ENCODE measurements at regions not wholly inside any gene's neighbourhood (a gene's known extent, or its start where the extent isn't known, plus 50 kb on each side); places are given as distances from the start of the nearest gene placed in this dataset.

GRCh38 chr5:124796495-124796894 is 50.1 kb upstream of the ZNF608 start:
- H3K27me3 ChIP-seq (ENCODE audit: control insufficient read depth in 1 of 2, insufficient read depth in 2 of 2, low read length in 2 of 2): no peaks in the 10 kb centered on the region
- H3K9ac ChIP-seq (ENCODE audit: low read length): no peak overlapping the region
- no peaks in the 10 kb centered on the region for H3K9me3 ChIP-seq (ENCODE audit: low read length)
- H3K27ac ChIP-seq (ENCODE audit: low read depth, low read length): no peak overlapping the region
- no peaks in the 10 kb centered on the region for H3K36me3 ChIP-seq (ENCODE audit: insufficient read depth, low read length)
- H3K4me1 ChIP-seq (ENCODE audit: insufficient read depth, low read length): no peaks in the 10 kb centered on the region
- no peak overlapping the region for H3K4me3 ChIP-seq (ENCODE audit: low read depth in 1 of 2, low read length in 2 of 2)

- Histone ChIP-seq H3K36me3 (ENCODE audit: insufficient read depth, low read length) (no peaks in the 10 kb centered on the region), H3K9me3 (ENCODE audit: low read length) (no peaks in the 10 kb centered on the region), H3K27ac (ENCODE audit: low read depth, low read length) (no peak overlapping the region), H3K27me3 (ENCODE audit: control insufficient read depth in 1 of 2, insufficient read depth in 2 of 2, low read length in 2 of 2) (no peaks in the 10 kb centered on the region), H3K4me1 (ENCODE audit: insufficient read depth, low read length) (no peaks in the 10 kb centered on the region), H3K9ac (ENCODE audit: low read length) (no peak overlapping the region), H3K4me3 (ENCODE audit: low read depth in 1 of 2, low read length in 2 of 2) (no peak overlapping the region)
These were observed 51.2 kb upstream of the ZNF608 start for GRCh38 chr5:124797665-124798087.

GRCh38 chr5:124798890-124799289 is 52.5 kb upstream of the ZNF608 start:
- H3K36me3 ChIP-seq (ENCODE audit: insufficient read depth, low read length): no peaks in the 10 kb centered on the region
- no peaks in the 10 kb centered on the region for H3K4me1 ChIP-seq (ENCODE audit: insufficient read depth, low read length)
- no peak overlapping the region for H3K27ac ChIP-seq (ENCODE audit: low read depth, low read length)

GRCh38 chr5:124801551-124801950 is 55.1 kb upstream of the ZNF608 start:
- no peaks in the 10 kb centered on the region for H3K9me3 ChIP-seq (ENCODE audit: low read length)
- H3K9ac ChIP-seq (ENCODE audit: low read length): no peak overlapping the region
- no peaks in the 10 kb centered on the region for H3K36me3 ChIP-seq (ENCODE audit: insufficient read depth, low read length)
- H3K27me3 ChIP-seq (ENCODE audit: control insufficient read depth in 1 of 2, insufficient read depth in 2 of 2, low read length in 2 of 2): no peaks in the 10 kb centered on the region
- no peak overlapping the region for H3K4me3 ChIP-seq (ENCODE audit: low read depth in 1 of 2, low read length in 2 of 2)
- H3K27ac ChIP-seq (ENCODE audit: low read depth, low read length): no peak overlapping the region
- peaks cover 5% of the 10 kb centered on the region for H3K4me1 ChIP-seq (ENCODE audit: insufficient read depth, low read length)

More at GRCh38 chr5:124798890-124799289, 52.5 kb upstream of the ZNF608 start:
- H3K9me3 ChIP-seq (ENCODE audit: low read length): no peaks in the 10 kb centered on the region
- H3K27me3 ChIP-seq (ENCODE audit: control insufficient read depth in 1 of 2, insufficient read depth in 2 of 2, low read length in 2 of 2): no peaks in the 10 kb centered on the region
- no peak overlapping the region for H3K4me3 ChIP-seq (ENCODE audit: low read depth in 1 of 2, low read length in 2 of 2)
- H3K9ac ChIP-seq (ENCODE audit: low read length): no peak overlapping the region

GRCh38 chr5:124803617-124804323 is 57.3 kb upstream of the ZNF608 start:
- Histone ChIP-seq H3K36me3 (ENCODE audit: insufficient read depth, low read length) (no peaks in the 10 kb centered on the region), H3K9ac (ENCODE audit: low read length) (no peak overlapping the region), H3K27ac (ENCODE audit: low read depth, low read length) (no peak overlapping the region), H3K9me3 (ENCODE audit: low read length) (no peaks in the 10 kb centered on the region), H3K4me1 (ENCODE audit: insufficient read depth, low read length) (peaks cover 7% of the 10 kb centered on the region), H3K27me3 (ENCODE audit: control insufficient read depth in 1 of 2, insufficient read depth in 2 of 2, low read length in 2 of 2) (no peaks in the 10 kb centered on the region), H3K4me3 (ENCODE audit: low read depth in 1 of 2, low read length in 2 of 2) (no peak overlapping the region)

- H3K9ac ChIP-seq (ENCODE audit: low read length): no peak overlapping the region
- no peaks in the 10 kb centered on the region for H3K27me3 ChIP-seq (ENCODE audit: control insufficient read depth in 1 of 2, insufficient read depth in 2 of 2, low read length in 2 of 2)
- no peak overlapping the region for H3K27ac ChIP-seq (ENCODE audit: low read depth, low read length)
- no peak overlapping the region for H3K4me3 ChIP-seq (ENCODE audit: low read depth in 1 of 2, low read length in 2 of 2)
- H3K9me3 ChIP-seq (ENCODE audit: low read length): no peaks in the 10 kb centered on the region
- no peaks in the 10 kb centered on the region for H3K36me3 ChIP-seq (ENCODE audit: insufficient read depth, low read length)
- peaks cover 7% of the 10 kb centered on the region for H3K4me1 ChIP-seq (ENCODE audit: insufficient read depth, low read length)
These were observed 59.6 kb upstream of the ZNF608 start for GRCh38 chr5:124806026-124806372.

GRCh38 chr5:124806373-124807077 is 60.1 kb upstream of the ZNF608 start:
- no peak overlapping the region for H3K27ac ChIP-seq (ENCODE audit: low read depth, low read length)
- H3K27me3 ChIP-seq (ENCODE audit: control insufficient read depth in 1 of 2, insufficient read depth in 2 of 2, low read length in 2 of 2): no peaks in the 10 kb centered on the region
- H3K4me1 ChIP-seq (ENCODE audit: insufficient read depth, low read length): peaks cover 7% of the 10 kb centered on the region
- no peak overlapping the region for H3K4me3 ChIP-seq (ENCODE audit: low read depth in 1 of 2, low read length in 2 of 2)
- H3K9me3 ChIP-seq (ENCODE audit: low read length): no peaks in the 10 kb centered on the region
- no peaks in the 10 kb centered on the region for H3K36me3 ChIP-seq (ENCODE audit: insufficient read depth, low read length)
- H3K9ac ChIP-seq (ENCODE audit: low read length): no peak overlapping the region

GRCh38 chr5:124808842-124809268 is 62.4 kb upstream of the ZNF608 start:
- H3K4me3 ChIP-seq (ENCODE audit: low read depth in 1 of 2, low read length in 2 of 2): no peak overlapping the region
- no peak overlapping the region for H3K27ac ChIP-seq (ENCODE audit: low read depth, low read length)
- H3K9me3 ChIP-seq (ENCODE audit: low read length): no peaks in the 10 kb centered on the region
- no peak overlapping the region for H3K9ac ChIP-seq (ENCODE audit: low read length)
- H3K36me3 ChIP-seq (ENCODE audit: insufficient read depth, low read length): no peaks in the 10 kb centered on the region
- H3K4me1 ChIP-seq (ENCODE audit: insufficient read depth, low read length): peaks cover 7% of the 10 kb centered on the region
- H3K27me3 ChIP-seq (ENCODE audit: control insufficient read depth in 1 of 2, insufficient read depth in 2 of 2, low read length in 2 of 2): no peaks in the 10 kb centered on the region

- Histone ChIP-seq H3K27ac (ENCODE audit: low read depth, low read length) (no peak overlapping the region), H3K27me3 (ENCODE audit: control insufficient read depth in 1 of 2, insufficient read depth in 2 of 2, low read length in 2 of 2) (no peaks in the 10 kb centered on the region), H3K4me3 (ENCODE audit: low read depth in 1 of 2, low read length in 2 of 2) (no peak overlapping the region), H3K4me1 (ENCODE audit: insufficient read depth, low read length) (peaks cover 7% of the 10 kb centered on the region), H3K9ac (ENCODE audit: low read length) (no peak overlapping the region), H3K9me3 (ENCODE audit: low read length) (no peaks in the 10 kb centered on the region), H3K36me3 (ENCODE audit: insufficient read depth, low read length) (no peaks in the 10 kb centered on the region)
These were observed 64.1 kb upstream of the ZNF608 start for GRCh38 chr5:124810396-124811006.

GRCh38 chr5:124812771-124813358 is 66.4 kb upstream of the ZNF608 start:
- no peaks in the 10 kb centered on the region for H3K4me1 ChIP-seq (ENCODE audit: insufficient read depth, low read length)
- H3K27ac ChIP-seq (ENCODE audit: low read depth, low read length): no peak overlapping the region

GRCh38 chr5:124816381-124816780 is 69.9 kb upstream of the ZNF608 start:
- Histone ChIP-seq H3K4me1 (ENCODE audit: insufficient read depth, low read length) (no peaks in the 10 kb centered on the region), H3K9ac (ENCODE audit: low read length) (no peak overlapping the region), H3K9me3 (ENCODE audit: low read length) (no peaks in the 10 kb centered on the region), H3K36me3 (ENCODE audit: insufficient read depth, low read length) (no peaks in the 10 kb centered on the region), H3K27ac (ENCODE audit: low read depth, low read length) (no peak overlapping the region), H3K4me3 (ENCODE audit: low read depth in 1 of 2, low read length in 2 of 2) (no peak overlapping the region), H3K27me3 (ENCODE audit: control insufficient read depth in 1 of 2, insufficient read depth in 2 of 2, low read length in 2 of 2) (no peaks in the 10 kb centered on the region)

More at GRCh38 chr5:124812771-124813358, 66.4 kb upstream of the ZNF608 start:
- no peaks in the 10 kb centered on the region for H3K36me3 ChIP-seq (ENCODE audit: insufficient read depth, low read length)
- no peaks in the 10 kb centered on the region for H3K9me3 ChIP-seq (ENCODE audit: low read length)
- no peak overlapping the region for H3K4me3 ChIP-seq (ENCODE audit: low read depth in 1 of 2, low read length in 2 of 2)
- no peak overlapping the region for H3K9ac ChIP-seq (ENCODE audit: low read length)
- H3K27me3 ChIP-seq (ENCODE audit: control insufficient read depth in 1 of 2, insufficient read depth in 2 of 2, low read length in 2 of 2): no peaks in the 10 kb centered on the region

All from muscle layer of colon (tissue), 2 donors.